ENCODE measurements at regions not wholly inside any gene's neighbourhood (a gene's known extent, or its start where the extent isn't known, plus 50 kb on each side); places are given as distances from the start of the nearest gene placed in this dataset.

- TF ChIP-seq CTCF (IDR thresholded peaks at IDR 0.05), result no peak
- no peak for TF ChIP-seq EP300 (IDR thresholded peaks at IDR 0.05)
- no peak for TF ChIP-seq POLR2A (IDR thresholded peaks at IDR 0.05)
- no peak for TF ChIP-seq POLR2AphosphoS5 (IDR thresholded peaks at IDR 0.05)
Measured at GRCh38 chr6:121694801-121695251, 259.4 kb downstream of the GJA1 start.

Data from gastroesophageal sphincter (tissue), 3 donors.